Erythroblast (primary cell): ENCODE measurements at regions not wholly inside any gene's neighbourhood (a gene's known extent, or its start where the extent isn't known, plus 50 kb on each side); places are given as distances from the start of the nearest gene placed in this dataset.

Experiments used
- GATA1 ChIP-seq: IDR thresholded peaks from 2 replicates; pipeline ENCODE4 v1.6.1; 2011; ENCODE audit warnings: low read depth, mild to moderate bottlenecking, control low read depth, low read length, moderate library complexity
- POLR2A ChIP-seq: IDR thresholded peaks from 2 replicates; pipeline ENCODE4 v1.6.1; 2011; ENCODE audit warnings: mild to moderate bottlenecking, low read length

DNA sequence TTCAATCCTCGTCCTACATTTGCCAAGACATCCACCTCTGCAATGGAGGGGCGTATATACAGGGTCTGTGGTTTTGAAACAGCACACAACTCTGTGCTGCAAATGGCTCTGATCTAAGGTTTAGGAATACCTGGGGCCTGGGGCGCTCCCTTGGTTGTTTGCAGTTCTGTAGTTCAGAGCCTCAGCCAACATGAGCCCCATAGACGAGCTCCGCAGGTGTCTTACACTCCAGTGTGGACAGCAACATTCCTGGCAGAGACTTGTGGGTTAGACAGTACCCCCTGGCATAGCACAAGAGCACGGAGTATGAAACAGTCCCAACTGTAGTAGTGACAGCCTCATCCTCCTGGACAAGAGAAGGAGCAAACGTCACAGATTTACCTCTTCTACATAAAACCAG, 120.3 kb upstream of the BARHL2 start:
- TF ChIP-seq POLR2A (no peak), GATA1 (no peak)
